CD4-positive, alpha-beta T cell treated with Interleukin-15 for 4 hours (primary cell): ENCODE measurements at regions not wholly inside any gene's neighbourhood (a gene's known extent, or its start where the extent isn't known, plus 50 kb on each side); places are given as distances from the start of the nearest gene placed in this dataset.
"Not testable (repeated sequence)": the region's sequence is repeated elsewhere in the genome, so short reads cannot be mapped to it uniquely, and the experiment has no call there.

ENCODE experiments used
- DNase-seq: peaks from one replicate; pipeline ENCODE4 v3.0.0-alpha.2; 2020; ENCODE audit warnings: low spot score

DNA sequence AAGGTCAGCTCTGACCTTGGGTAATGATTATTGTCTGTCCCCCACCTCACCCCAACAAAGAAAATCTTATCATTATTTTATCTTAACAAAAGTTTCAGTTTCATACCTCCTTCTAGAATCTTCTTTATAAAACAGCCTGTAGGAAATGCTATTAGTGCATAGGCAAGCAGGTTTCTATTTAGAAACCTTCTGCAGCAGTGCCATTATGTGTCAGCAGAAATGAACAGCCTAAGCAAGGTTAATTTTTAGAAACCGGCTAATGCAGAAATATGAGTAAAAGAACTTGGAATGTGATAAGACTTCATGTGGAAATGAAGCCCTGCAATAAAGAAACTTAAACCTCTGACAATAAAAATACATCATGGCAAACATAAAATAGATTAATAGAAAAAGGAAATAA lies 814.4 kb downstream of the FSCB start:
- DNase-seq: no peak

DNA sequence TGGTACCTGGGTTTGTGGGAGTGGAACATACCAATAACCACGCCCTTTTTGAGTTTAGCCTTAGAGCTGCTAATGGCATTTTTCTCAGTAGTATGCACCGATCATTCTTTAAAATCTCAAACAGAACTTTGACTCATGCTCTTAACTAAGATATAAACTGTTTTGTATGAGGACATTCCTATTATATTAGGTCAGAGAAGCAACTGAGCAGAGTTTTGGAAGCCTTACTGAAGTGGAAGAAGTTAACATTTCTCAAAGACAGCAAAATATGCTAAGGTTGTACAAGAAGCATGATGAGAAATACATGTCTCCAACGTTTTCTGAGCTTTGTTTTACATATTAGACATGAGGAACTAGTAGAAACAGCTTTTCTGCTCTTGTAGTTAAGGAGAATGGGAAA lies 819.2 kb downstream of the FSCB start:
- no peak for DNase-seq

DNA sequence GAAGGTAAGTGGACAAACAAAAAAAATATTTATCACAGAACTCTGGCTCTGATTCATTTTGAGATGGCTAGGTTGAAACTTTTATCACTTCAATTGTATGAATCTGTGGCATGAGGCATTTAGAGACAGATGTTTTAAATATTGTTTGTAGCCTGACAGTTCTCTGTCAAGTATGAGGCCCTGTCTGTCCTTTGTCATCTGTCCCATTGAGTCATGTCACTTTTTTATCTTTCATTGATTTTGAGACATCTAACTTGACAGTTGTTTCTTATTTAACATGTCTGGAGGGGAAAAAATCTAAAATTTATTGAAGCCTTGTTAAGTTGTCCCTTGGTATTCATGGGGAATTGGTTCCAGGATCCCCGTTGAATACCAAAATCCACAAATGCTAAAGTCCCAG lies 829.5 kb downstream of the FSCB start:
- DNase-seq: no peak

DNA sequence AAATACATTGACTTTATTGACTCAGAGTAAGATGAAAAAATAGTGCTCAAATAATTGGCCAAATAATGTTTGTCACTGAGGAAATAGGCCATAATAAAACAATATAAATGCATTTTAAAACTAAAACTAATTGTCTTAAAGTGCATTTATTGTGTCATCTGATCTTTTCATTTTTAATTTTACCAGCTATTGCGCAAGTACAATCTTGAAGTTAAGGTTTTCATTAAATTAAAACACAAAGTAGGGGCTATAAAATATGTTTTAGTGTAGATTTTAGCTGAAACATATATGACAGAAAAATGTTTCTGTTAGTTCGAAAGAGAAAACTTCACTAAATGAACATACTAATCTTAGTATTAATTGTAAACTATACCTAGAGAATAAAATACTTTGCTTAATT lies 832.8 kb downstream of the FSCB start:
- no peak for DNase-seq

- DNase-seq: no peak
These were observed 835.2 kb downstream of the FSCB start for GRCh38 chr14:43671716-43672485.

- no peak for DNase-seq
These were observed 837.7 kb downstream of the FSCB start for GRCh38 chr14:43669355-43669754.

- DNase-seq: no peak
These were observed 841.4 kb downstream of the FSCB start for GRCh38 chr14:43665570-43666267.

- DNase-seq: not testable (repeated sequence)
These were observed 851.9 kb downstream of the FSCB start for GRCh38 chr14:43655194-43655593.

DNA sequence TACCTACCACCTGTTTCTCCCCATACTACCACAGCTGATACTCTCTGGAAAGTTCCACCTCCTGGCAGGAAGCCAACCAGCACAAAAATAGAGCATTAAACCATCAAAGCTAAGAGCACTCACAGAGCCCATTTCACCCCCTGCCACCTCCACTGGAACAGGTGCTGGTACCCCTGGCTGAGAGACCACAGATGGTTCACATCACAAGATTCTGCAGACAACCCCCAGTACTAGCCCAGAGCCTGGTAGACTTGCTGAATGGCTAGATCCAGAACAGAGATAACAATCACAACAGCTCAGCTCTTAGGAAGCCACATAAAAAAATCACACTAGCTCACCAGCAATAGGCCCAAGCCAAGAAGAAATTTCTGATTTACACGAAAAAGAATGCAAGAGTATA lies 855.2 kb downstream of the FSCB start:
- DNase-seq: no peak

DNA sequence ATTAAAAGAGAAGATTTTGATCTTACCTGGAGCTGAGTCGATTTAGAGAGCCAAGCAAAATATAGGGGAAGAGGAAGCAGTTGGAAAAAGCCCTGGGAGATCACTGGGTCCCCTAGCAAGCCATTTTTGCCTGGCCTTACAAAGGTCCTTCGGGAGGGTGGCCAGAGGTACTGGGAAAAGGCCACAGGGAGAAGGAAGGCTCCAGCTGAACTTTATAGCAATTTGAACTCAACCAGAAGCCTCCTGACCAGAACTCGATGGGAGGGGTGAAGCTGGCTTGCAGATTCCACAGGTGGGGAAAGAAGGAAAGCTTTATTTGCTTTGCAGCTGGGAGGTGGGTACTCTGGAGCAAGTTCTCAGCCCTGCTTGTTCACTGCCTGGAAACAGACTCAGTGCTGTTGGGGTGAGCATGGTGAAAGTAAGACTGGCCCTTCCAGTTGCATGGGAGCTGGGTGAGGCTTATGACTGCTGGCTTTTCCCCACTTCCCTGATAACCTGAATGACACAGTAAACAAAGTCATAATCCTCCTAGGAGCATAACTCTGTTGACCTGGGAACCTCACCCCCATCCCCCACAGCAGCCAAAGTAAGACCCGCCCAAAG lies 855.8 kb downstream of the FSCB start:
- DNase-seq: no peak

- DNase-seq: no peak
These were observed 857.6 kb downstream of the FSCB start for GRCh38 chr14:43649508-43649907.

DNA sequence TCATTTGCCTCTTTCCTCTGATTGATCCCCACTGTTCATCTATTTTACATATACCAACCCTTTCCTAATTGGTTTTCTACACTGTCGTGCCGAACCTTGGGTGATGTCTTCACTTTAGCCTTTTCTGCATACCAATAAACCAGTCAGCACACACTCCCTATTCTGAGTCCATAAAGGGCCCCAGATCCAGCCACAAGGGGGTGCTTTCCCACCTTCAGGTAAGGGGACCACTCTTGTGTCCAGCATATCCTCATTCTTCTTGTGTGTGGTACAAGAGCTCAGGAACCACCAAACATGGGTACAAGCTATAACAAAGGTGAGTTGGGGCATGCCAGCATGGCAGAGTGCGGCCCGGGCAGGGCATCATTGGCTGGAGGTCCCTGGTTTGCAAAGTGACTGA lies 859.8 kb downstream of the FSCB start:
- DNase-seq: no peak

- no peak for DNase-seq
These were observed 866.3 kb downstream of the FSCB start for GRCh38 chr14:43640718-43641267.

DNA sequence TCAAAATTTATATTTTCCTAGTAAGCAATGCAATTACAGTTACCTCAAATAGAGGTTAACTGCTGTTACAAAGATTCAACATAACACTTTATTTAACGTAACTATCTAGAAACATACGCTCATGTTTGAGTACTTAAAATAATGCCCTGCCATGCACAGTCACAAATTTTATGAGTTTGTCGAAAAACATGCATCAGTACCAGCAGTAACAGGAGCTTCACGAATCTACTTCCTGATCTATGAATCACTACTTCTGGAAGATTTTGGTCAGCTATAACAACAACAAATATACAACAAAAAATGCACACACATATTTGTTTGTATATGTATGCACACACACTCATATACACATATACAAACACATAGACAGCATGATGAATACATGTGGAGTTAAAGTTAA lies 881.8 kb downstream of the FSCB start:
- no peak for DNase-seq

DNA sequence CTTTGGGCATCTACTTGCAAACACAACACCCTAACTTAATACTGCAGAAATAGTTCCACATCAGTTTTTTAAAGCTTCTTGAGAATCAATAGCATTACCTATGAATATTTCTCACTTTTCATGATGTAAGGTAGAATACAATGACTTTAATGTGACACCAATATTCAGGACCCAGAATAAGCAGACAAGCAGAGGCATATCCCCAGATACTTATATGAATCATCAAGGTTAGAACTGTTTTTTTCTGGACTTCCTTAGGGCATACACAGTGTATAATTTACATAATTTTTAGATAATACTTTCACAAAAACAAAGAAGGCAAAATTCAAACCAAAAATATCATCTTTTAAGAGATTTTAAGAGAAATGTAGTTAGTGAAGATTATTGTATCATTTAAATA lies 885.8 kb downstream of the FSCB start:
- DNase-seq: no peak

GRCh38 chr14:43595096-43595772 lies 911.8 kb downstream of the FSCB start:
- DNase-seq: no peak

GRCh38 chr14:43591776-43592175 lies 915.3 kb downstream of the FSCB start:
- no peak for DNase-seq

- DNase-seq: no peak
These were observed 919.9 kb downstream of the FSCB start for GRCh38 chr14:43587183-43587582.

- no peak for DNase-seq
These were observed 927.4 kb downstream of the FSCB start for GRCh38 chr14:43579671-43580070.

GRCh38 chr14:43568022-43568421 lies 939.1 kb downstream of the FSCB start:
- DNase-seq: no peak

GRCh38 chr14:43548368-43548767 lies 958.7 kb downstream of the FSCB start:
- no peak for DNase-seq

DNA sequence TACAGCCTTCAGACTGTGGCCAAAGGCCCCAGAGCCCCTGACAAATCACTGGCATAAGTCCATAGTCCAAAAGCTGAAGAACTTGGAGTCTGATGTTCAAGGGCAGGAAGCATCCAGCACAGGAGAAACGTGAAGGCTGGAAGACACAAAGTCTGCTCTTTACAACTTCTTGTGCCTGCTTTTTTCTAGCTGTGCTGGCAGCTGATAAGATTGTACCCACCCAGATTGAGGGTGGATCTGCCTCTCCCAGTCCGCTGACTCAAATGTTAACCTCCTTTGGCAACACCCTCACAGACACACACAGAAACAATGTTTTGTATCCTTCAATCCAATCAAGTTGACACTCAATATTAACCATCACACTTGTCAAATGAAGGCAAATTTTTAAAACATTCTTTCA lies 959.5 kb downstream of the FSCB start:
- DNase-seq: not testable (repeated sequence)
